Body of pancreas (tissue), 4 donors: ENCODE measurements at regions not wholly inside any gene's neighbourhood (a gene's known extent, or its start where the extent isn't known, plus 50 kb on each side); places are given as distances from the start of the nearest gene placed in this dataset.

Experiments
- ATAC-seq: fragments of 150-250 bp; one replicate; pipeline ENCODE4 v1.9.1; 2016
- DNase-seq, 4 donors: peaks; one replicate each; pipeline ENCODE4 v3.0.0-alpha.2; 2019
- H3K27ac ChIP-seq, 4 donors: fragments of 200-600 bp; sonication (generic); 1 replicate in 3 of 4; 2 replicates in 1 of 4; pipeline versions ENCODE4 v1.5.1 to v1.6.1; 2016 to 2019; ENCODE audit warnings: mild to moderate bottlenecking in 1 of 4, mixed read lengths in 1 of 4, moderate library complexity in 1 of 4
- H3K27me3 ChIP-seq, 2 donors: fragments of 200-600 bp; sonication (generic); one replicate each; pipeline ENCODE4 v1.6.0; 2016; ENCODE audit warnings: mild to moderate bottlenecking in 1 of 2
- H3K36me3 ChIP-seq, 2 donors: fragments of 200-600 bp; sonication (generic); replicated peaks in 1 of 2; 2 replicates each; pipeline ENCODE4 v1.5.1; 2016; ENCODE audit warnings: low read depth in 2 of 2; ENCODE audit not compliant: insufficient read depth in 1 of 2
- H3K4me1 ChIP-seq: fragments of 200-600 bp; sonication (generic); one replicate; pipeline ENCODE4 v1.6.0; 2016
- H3K4me3 ChIP-seq, 2 donors: fragments of 200-600 bp; sonication (generic); 1 replicate in 1 of 2; 2 replicates in 1 of 2; pipeline ENCODE4 v1.5.1; 2016 to 2019
- H3K9me3 ChIP-seq, 3 donors: fragments of 200-600 bp; sonication (generic); 1 replicate in 2 of 3; 2 replicates in 1 of 3; pipeline ENCODE4 v1.5.1; 2016
- CTCF ChIP-seq, 7 experiments: fragments of 450-650 bp in 4 of 7; fragments of 200-600 bp in 3 of 7; sonication (generic) in 3 of 7; IDR thresholded peaks; one replicate each; pipeline ENCODE4 v1.5.1; 2016 to 2019; ENCODE audit warnings: antibody characterized with exemption in 7 of 7
- POLR2A ChIP-seq, 3 donors: fragments of 450-650 bp; IDR thresholded peaks; one replicate each; pipeline ENCODE4 v1.6.1; 2016; ENCODE audit warnings: antibody characterized with exemption in 3 of 3, mild to moderate bottlenecking in 2 of 3
- WGBS, 2 donors: methylation state at CpG; one replicate each; pipeline ENCODE4 v1.1.5; 2017; 5-methylcytosine and 5-hydroxymethylcytosine counted together
- intact Hi-C: fragments of 100-400 bp; cut with DNase I; formaldehyde crosslinking; loops from one replicate; pipeline ENCODE4 v1.15.1; 2023

- H3K4me1 ChIP-seq: no peaks in the 10 kb centered on the region
- WGBS, 2 donors: 53 to 59% methylated on average over 8 to 12 of the region's 12 CpGs
- no peaks in the 10 kb centered on the region for H3K9me3 ChIP-seq
- H3K27me3 ChIP-seq: no peaks in the 10 kb centered on the region
- intact Hi-C loops: no loop called here
- H3K36me3 ChIP-seq: no peaks in the 10 kb centered on the region
- DNase-seq: no peak
- no peak overlapping the region for H3K27ac ChIP-seq
- H3K4me3 ChIP-seq: no peak overlapping the region
- TF ChIP-seq CTCF (IDR thresholded peaks at IDR 0.05): no peak
- TF ChIP-seq POLR2A (IDR thresholded peaks at IDR 0.05): no peak
- no peak for ATAC-seq
Observed at GRCh38 chr1:4060850-4061249, 160.8 kb upstream of the C1orf174 start.

- Histone ChIP-seq H3K27ac (no peak overlapping the region), H3K36me3 (no peaks in the 10 kb centered on the region), H3K4me1 (no peaks in the 10 kb centered on the region), H3K4me3 (no peak overlapping the region), H3K9me3 (no peaks in the 10 kb centered on the region), H3K27me3 (no peaks in the 10 kb centered on the region)
- DNase-seq (no peak), ATAC-seq (no peak)
- TF ChIP-seq CTCF (IDR thresholded peaks at IDR 0.05) (no peak), POLR2A (IDR thresholded peaks at IDR 0.05) (no peak)
- intact Hi-C loops: no loop called here
- 70 to 82% methylated on average over 15 to 21 of the region's 21 CpGs for WGBS, 2 donors
Observed at GRCh38 chr1:4061521-4062031, 161.5 kb upstream of the C1orf174 start.

GRCh38 chr1:4062041-4062440, 162.0 kb upstream of the C1orf174 start:
- ATAC-seq: no peak
- intact Hi-C loops: no loop called here
- no peak for DNase-seq

GRCh38 chr1:4062560-4062959, 162.5 kb upstream of the C1orf174 start:
- WGBS, 2 donors: 51 to 57% methylated on average over 6 to 13 of the region's 13 CpGs
- intact Hi-C loops: no loop called here
- ATAC-seq (no peak), DNase-seq (no peak)
- no peaks in the 10 kb centered on the region for H3K4me1 ChIP-seq
- no peaks in the 10 kb centered on the region for H3K9me3 ChIP-seq
- no peak overlapping the region for H3K27ac ChIP-seq
- no peaks in the 10 kb centered on the region for H3K27me3 ChIP-seq
- H3K4me3 ChIP-seq: no peak overlapping the region
- TF ChIP-seq POLR2A (IDR thresholded peaks at IDR 0.05) (no peak), CTCF (IDR thresholded peaks at IDR 0.05) (no peak)
- H3K36me3 ChIP-seq: no peaks in the 10 kb centered on the region

More at GRCh38 chr1:4062041-4062440, 162.0 kb upstream of the C1orf174 start:
- 67% methylated on average over 9 of the region's 9 CpGs; no CpG with 5 or more reads in 1 of the 2 donors for WGBS, 2 donors
- Histone ChIP-seq H3K4me1 (no peaks in the 10 kb centered on the region), H3K4me3 (no peak overlapping the region), H3K36me3 (no peaks in the 10 kb centered on the region), H3K9me3 (no peaks in the 10 kb centered on the region), H3K27ac (no peak overlapping the region), H3K27me3 (no peaks in the 10 kb centered on the region)
- TF ChIP-seq CTCF (IDR thresholded peaks at IDR 0.05): no peak
- TF ChIP-seq POLR2A (IDR thresholded peaks at IDR 0.05): no peak

- no peak for TF ChIP-seq POLR2A (IDR thresholded peaks at IDR 0.05)
- TF ChIP-seq CTCF (IDR thresholded peaks at IDR 0.05): no peak
- 37 to 63% methylated on average over 10 to 15 of the region's 15 CpGs for WGBS, 2 donors
Observed at GRCh38 chr1:4062992-4063391, 162.9 kb upstream of the C1orf174 start.

More at GRCh38 chr1:4062992-4063391, 162.9 kb upstream of the C1orf174 start:
- intact Hi-C loops: no loop called here
- DNase-seq: no peak
- H3K4me3 ChIP-seq: no peak overlapping the region
- H3K27ac ChIP-seq: no peak overlapping the region
- no peaks in the 10 kb centered on the region for H3K4me1 ChIP-seq
- no peaks in the 10 kb centered on the region for H3K36me3 ChIP-seq
- H3K27me3 ChIP-seq: no peaks in the 10 kb centered on the region
- no peak for ATAC-seq
- no peaks in the 10 kb centered on the region for H3K9me3 ChIP-seq
